ENCODE measurements at regions not wholly inside any gene's neighbourhood (a gene's known extent, or its start where the extent isn't known, plus 50 kb on each side); places are given as distances from the start of the nearest gene placed in this dataset.

- TF ChIP-seq CTCF (IDR thresholded peaks at IDR 0.05) (no peak), EP300 (IDR thresholded peaks at IDR 0.05) (no peak), POLR2A (IDR thresholded peaks at IDR 0.05) (no peak), POLR2AphosphoS5 (IDR thresholded peaks at IDR 0.05) (no peak)
- no peaks in the 10 kb centered on the region for H3K36me3 ChIP-seq
- intact Hi-C loops (cut with DNase I; ENCODE audit: low total_unique reads), result no loop called here
- peaks cover 5 to 13% (median 11%) of the 10 kb centered on the region in 4 donors for H3K9me3 ChIP-seq
- H3K27me3 ChIP-seq, result no peaks in the 10 kb centered on the region
- no peak for DNase-seq
- no peak overlapping the region for H3K4me3 ChIP-seq
- no peaks in the 10 kb centered on the region for H3K4me1 ChIP-seq
- WGBS, 5 donors, result 93 to 98% (median 94%) methylated on average over 2 of the region's 2 CpGs
- H3K27ac ChIP-seq, result no peak overlapping the region
These were observed 96.5 kb upstream of the LMCD1 start for GRCh38 chr3:8405144-8405543.

DNA sequence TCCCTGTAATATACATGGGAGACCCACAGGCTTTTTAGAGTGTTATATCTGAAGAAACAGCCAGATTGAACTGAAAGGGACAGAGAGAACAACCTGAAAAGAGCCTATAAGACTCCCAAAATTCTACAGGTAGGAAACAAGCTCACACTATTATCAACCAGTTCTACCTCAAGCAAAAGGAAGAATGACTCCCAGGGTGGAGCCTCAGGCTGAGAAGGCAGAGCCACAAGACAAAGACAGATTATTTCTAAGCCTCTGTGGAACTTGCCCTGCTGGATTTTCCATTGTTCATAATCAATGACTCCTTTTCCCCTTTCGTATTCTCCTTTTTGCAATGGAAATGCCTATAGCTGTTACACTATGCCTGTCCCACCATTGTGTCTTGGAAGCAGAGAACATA lies 95.1 kb upstream of the LMCD1 start:
- Histone ChIP-seq H3K4me3 (no peak overlapping the region), H3K4me1 (no peaks in the 10 kb centered on the region), H3K36me3 (no peaks in the 10 kb centered on the region), H3K9me3 (peaks cover 5 to 13% (median 11%) of the 10 kb centered on the region in 4 donors), H3K27me3 (no peaks in the 10 kb centered on the region), H3K27ac (no peak overlapping the region)
- intact Hi-C loops (cut with DNase I; ENCODE audit: low total_unique reads), result no loop called here
- DNase-seq, result no peak
- WGBS, 5 donors, result 73 to 100% (median 90%) methylated on average over 1 of the region's 1 CpG
- TF ChIP-seq POLR2A (IDR thresholded peaks at IDR 0.05) (no peak), EP300 (IDR thresholded peaks at IDR 0.05) (no peak)

- H3K36me3 ChIP-seq, result no peaks in the 10 kb centered on the region
- TF ChIP-seq POLR2AphosphoS5 (IDR thresholded peaks at IDR 0.05) (no peak), CTCF (IDR thresholded peaks at IDR 0.05) (no peak), POLR2A (IDR thresholded peaks at IDR 0.05) (no peak), EP300 (IDR thresholded peaks at IDR 0.05) (no peak)
- no peak overlapping the region for H3K27ac ChIP-seq
- no peak for DNase-seq
- intact Hi-C loops (cut with DNase I; ENCODE audit: low total_unique reads), result no loop called here
- H3K4me1 ChIP-seq, result peaks cover 0 to 12% (median 4%) of the 10 kb centered on the region in 4 donors
- no peaks in the 10 kb centered on the region for H3K9me3 ChIP-seq
- 75 to 79% (median 77%) methylated on average over 7 of the region's 7 CpGs for WGBS, 5 donors
- H3K4me3 ChIP-seq, result no peak overlapping the region
- no peaks in the 10 kb centered on the region for H3K27me3 ChIP-seq
These were observed 88.2 kb upstream of the LMCD1 start for GRCh38 chr3:8413337-8413926.

- TF ChIP-seq EP300 (IDR thresholded peaks at IDR 0.05) (no peak), CTCF (IDR thresholded peaks at IDR 0.05) (no peak), POLR2A (IDR thresholded peaks at IDR 0.05) (no peak), POLR2AphosphoS5 (IDR thresholded peaks at IDR 0.05) (no peak)
- Histone ChIP-seq H3K9me3 (no peaks in the 10 kb centered on the region), H3K4me3 (no peak overlapping the region), H3K27me3 (no peaks in the 10 kb centered on the region), H3K36me3 (no peaks in the 10 kb centered on the region), H3K27ac (no peak overlapping the region), H3K4me1 (peaks cover 0 to 12% (median 4%) of the 10 kb centered on the region in 4 donors)
- WGBS, 5 donors, result 48 to 62% (median 54%) methylated on average over 4 of the region's 4 CpGs
- peak; percentile 28 to 55 for DNase-seq
- intact Hi-C loops (cut with DNase I; ENCODE audit: low total_unique reads), result no loop called here
These were observed 84.7 kb upstream of the LMCD1 start for GRCh38 chr3:8416965-8417364.

DNA sequence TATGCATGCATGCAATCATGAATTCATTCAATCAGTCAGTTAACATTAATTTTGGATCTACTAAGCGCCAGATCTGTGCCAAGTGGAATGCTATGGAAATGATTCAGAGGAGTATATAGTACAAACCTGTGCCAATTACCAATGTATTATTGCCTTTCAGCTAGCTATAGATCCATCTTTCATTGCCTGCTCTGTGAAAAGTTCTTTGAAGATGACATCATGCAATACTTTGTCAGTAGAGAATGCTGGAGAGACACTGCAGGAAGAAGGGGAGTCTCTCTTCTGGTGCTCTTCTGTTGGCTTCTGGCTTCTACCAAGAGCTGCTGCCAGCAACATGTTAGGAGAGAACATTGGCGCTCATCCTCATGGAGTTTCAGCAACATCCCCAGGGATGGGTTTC lies 81.0 kb upstream of the LMCD1 start:
- H3K9me3 ChIP-seq, result peaks cover 0 to 17% (median 15%) of the 10 kb centered on the region in 4 donors
- no peak for DNase-seq
- 90 to 97% (median 96%) methylated on average over 2 of the region's 2 CpGs for WGBS, 5 donors
- intact Hi-C loops (cut with DNase I; ENCODE audit: low total_unique reads), result no loop called here
- no peaks in the 10 kb centered on the region for H3K36me3 ChIP-seq
- no peaks in the 10 kb centered on the region for H3K27me3 ChIP-seq
- H3K4me3 ChIP-seq, result no peak overlapping the region
- no peak for TF ChIP-seq POLR2AphosphoS5 (IDR thresholded peaks at IDR 0.05)
- no peak for TF ChIP-seq EP300 (IDR thresholded peaks at IDR 0.05)
- TF ChIP-seq POLR2A (IDR thresholded peaks at IDR 0.05), result no peak
- TF ChIP-seq CTCF (IDR thresholded peaks at IDR 0.05), result no peak
- no peak overlapping the region for H3K27ac ChIP-seq
- peaks cover 0 to 8% (median under 1%) of the 10 kb centered on the region in 4 donors for H3K4me1 ChIP-seq

Data from stomach (tissue), 8 donors.